Right lobe of liver (tissue), 4 donors: ENCODE measurements at regions not wholly inside any gene's neighbourhood (a gene's known extent, or its start where the extent isn't known, plus 50 kb on each side); places are given as distances from the start of the nearest gene placed in this dataset.

ENCODE experiments used
- CTCF ChIP-seq, 4 donors: fragments of 200-600 bp in 3 of 4; fragments of 450-650 bp in 1 of 4; IDR thresholded peaks; one replicate each; pipeline versions ENCODE4 v1.5.1 to v1.8.0; 2016 to 2022; ENCODE audit warnings: antibody characterized with exemption in 4 of 4, mild to moderate bottlenecking in 2 of 4
- POLR2A ChIP-seq: fragments of 450-650 bp; IDR thresholded peaks from one replicate; pipeline ENCODE4 v1.6.1; 2017; ENCODE audit warnings: antibody characterized with exemption, mild to moderate bottlenecking
- donor health status: DM: no; HTN: no; CAD: no.
- donor health status: DM: no; HTN: no; CAD: no.
- donor health status: DM: no; HTN: yes; CAD: no.

GRCh38 chr15:95615436-95615835, 715.1 kb upstream of the NR2F2 start:
- TF ChIP-seq CTCF (IDR thresholded peaks at IDR 0.05): no peak
- TF ChIP-seq POLR2A: no peak
